Endothelial cell of umbilical vein (primary cell): ENCODE measurements at regions not wholly inside any gene's neighbourhood (a gene's known extent, or its start where the extent isn't known, plus 50 kb on each side); places are given as distances from the start of the nearest gene placed in this dataset.

Experiments used
- BruUV-seq: library from RNA; stranded (reverse); fragments of 400-500 nt; replicated peaks from 2 replicates; lab custom pipeline; 2021; lab: Mats Ljungman, UMichigan
- CTCF ChIA-PET: fragments of 300-600, 350-600 bp; sonication (Branson Sonifier 250); formaldehyde crosslinking; loops from one replicate; lab custom pipeline; 2021; ENCODE audit warnings: antibody characterized with exemption, inconsistent platforms; lab: Charles Lee
- POLR2A ChIA-PET: fragments of 300-600, 350-600 bp; sonication (Branson Sonifier 250); formaldehyde crosslinking; loops from one replicate; lab custom pipeline; 2021; ENCODE audit warnings: antibody characterized with exemption, inconsistent platforms; lab: Charles Lee
- DNase-seq: peaks from one replicate; pipeline ENCODE4 v3.0.0-alpha.2; 2011; ENCODE audit warnings: low read depth, low spot score
- FAIRE-seq: peaks from 2 replicates; lab custom pipeline; 2011; peaks lifted over from hg19 to GRCh38; lab: Jason Lieb, UNC
- H2AFZ ChIP-seq: 2 replicates; pipeline ENCODE4 v1.6.0; 2012; ENCODE audit warnings: low read depth, low read length, control low read depth, inconsistent platforms
- H3K27ac ChIP-seq: 2 replicates; pipeline ENCODE4 v1.5.1; 2011; ENCODE audit warnings: low read depth, mild to moderate bottlenecking, control low read depth, low read length, moderate library complexity; ENCODE audit not compliant: insufficient read depth
- H3K27me3 ChIP-seq, 2 experiments: 2 replicates each; pipeline versions ENCODE4 v1.6.0 to v1.6.1; 2011; ENCODE audit warnings: low read length in 2 of 2, mixed read lengths in 1 of 2; ENCODE audit not compliant: control insufficient read depth in 2 of 2, insufficient read depth in 2 of 2
- H3K36me3 ChIP-seq, 2 experiments: 2 replicates in 1 of 2; 3 replicates in 1 of 2; pipeline ENCODE4 v1.5.1; 2011; ENCODE audit warnings: low read length in 2 of 2, mild to moderate bottlenecking in 1 of 2, moderate library complexity in 1 of 2; ENCODE audit not compliant: control insufficient read depth in 2 of 2, insufficient read depth in 2 of 2; ENCODE audit errors: extremely low read depth in 1 of 2
- H3K4me1 ChIP-seq: 3 replicates; pipeline ENCODE4 v1.5.1; 2011; ENCODE audit warnings: mild to moderate bottlenecking, low read length; ENCODE audit not compliant: control insufficient read depth, insufficient read depth; ENCODE audit errors: extremely low read depth
- H3K4me2 ChIP-seq: 2 replicates; pipeline ENCODE4 v1.6.1; 2011; ENCODE audit warnings: low read length, control low read depth, mixed read lengths; ENCODE audit not compliant: insufficient read depth
- H3K4me3 ChIP-seq, 3 experiments: fragments of 200-600 bp in 1 of 3; sonication (generic), shearing (Covaris generic) in 1 of 3; replicated peaks in 1 of 3; 2 replicates each; pipeline ENCODE4 v1.5.1; 2011 to 2016; ENCODE audit warnings: control low read depth in 3 of 3, low read length in 3 of 3, mild to moderate bottlenecking in 2 of 3, inconsistent platforms in 1 of 3, low read depth in 1 of 3, moderate library complexity in 1 of 3; ENCODE audit not compliant: insufficient read depth in 1 of 3
- H3K79me2 ChIP-seq: 2 replicates; pipeline ENCODE4 v1.6.0; 2012; ENCODE audit warnings: low read length, inconsistent platforms; ENCODE audit not compliant: control insufficient read depth, insufficient read depth
- H3K9ac ChIP-seq: replicated peaks from 2 replicates; pipeline ENCODE3; 2011; ENCODE audit warnings: low read length, control low read depth; ENCODE audit not compliant: insufficient read depth; ENCODE audit errors: extremely low read depth
- H3K9me1 ChIP-seq: replicated peaks from 3 replicates; pipeline ENCODE4 v1.6.0; 2011; ENCODE audit warnings: mild to moderate bottlenecking, low read length; ENCODE audit not compliant: control insufficient read depth, insufficient read depth; ENCODE audit errors: extremely low read depth
- H3K9me3 ChIP-seq: replicated peaks from 2 replicates; pipeline ENCODE4 v1.5.1; 2012; ENCODE audit warnings: low read length, inconsistent platforms; ENCODE audit not compliant: control insufficient read depth, insufficient read depth
- H4K20me1 ChIP-seq: replicated peaks from 2 replicates; pipeline ENCODE3; 2011; ENCODE audit warnings: mild to moderate bottlenecking, low read length; ENCODE audit not compliant: control insufficient read depth, insufficient read depth; ENCODE audit errors: extremely low read depth
- CTCF ChIP-seq, 2 donors: IDR thresholded peaks; 1 replicate in 1 of 2; 2 replicates in 1 of 2; pipeline ENCODE4 v1.5.1; 2011; ENCODE audit warnings: low read length in 2 of 2, mild to moderate bottlenecking in 2 of 2, moderate library complexity in 2 of 2, control low read depth in 1 of 2, inconsistent platforms in 1 of 2, low read depth in 1 of 2; ENCODE audit not compliant: insufficient read depth in 1 of 2; ENCODE audit errors: extremely low read depth in 1 of 2
- EZH2 ChIP-seq: IDR thresholded peaks from 2 replicates; pipeline ENCODE4 v1.6.1; 2012; ENCODE audit warnings: borderline replicate concordance, low read depth, mild to moderate bottlenecking, moderate library complexity, low read length, inconsistent platforms; ENCODE audit not compliant: severe bottlenecking
- FOS ChIP-seq: IDR thresholded peaks from 2 replicates; pipeline ENCODE4 v1.6.1; 2011; ENCODE audit warnings: mild to moderate bottlenecking, low read length, moderate library complexity, borderline replicate concordance; ENCODE audit not compliant: insufficient read depth
- GATA2 ChIP-seq: IDR thresholded peaks from 2 replicates; pipeline ENCODE4 v1.7.0; 2011; ENCODE audit warnings: low read depth, mild to moderate bottlenecking, moderate library complexity, mixed read lengths, low read length; ENCODE audit not compliant: insufficient read length, insufficient read depth
- JUN ChIP-seq: IDR thresholded peaks from 2 replicates; pipeline ENCODE4 v1.6.1; 2011; ENCODE audit warnings: borderline replicate concordance, low read depth; ENCODE audit not compliant: insufficient read length, insufficient read depth
- MAX ChIP-seq: IDR thresholded peaks from 2 replicates; pipeline ENCODE4 v1.6.1; 2011; ENCODE audit not compliant: insufficient read depth, insufficient read length
- MYC ChIP-seq: IDR thresholded peaks from one replicate; pipeline ENCODE4 v1.6.1; 2011; ENCODE audit warnings: mild to moderate bottlenecking, low read depth, low read length
- POLR2A ChIP-seq: IDR thresholded peaks from 2 replicates; pipeline ENCODE4 v1.6.1; 2012; ENCODE audit warnings: low read depth, mild to moderate bottlenecking, control low read depth, low read length
- POLR2AphosphoS5 ChIP-seq: IDR thresholded peaks from 2 replicates; pipeline ENCODE4 v1.6.1; 2012; ENCODE audit warnings: low read depth, mild to moderate bottlenecking, control low read depth, low read length, moderate library complexity; ENCODE audit not compliant: insufficient read depth
- dilution Hi-C: fragments of 300-500 bp; cut with MboI; formaldehyde crosslinking; loops from one replicate; pipeline ENCODE4 v1.15.0; 2019; ENCODE audit warnings: low sequenced_read_pairs; ENCODE audit not compliant: extremely low pct_ligation_motif_present
- intact Hi-C: fragments of 100-400 bp; cut with micrococcal nuclease; formaldehyde crosslinking; loops from one replicate; pipeline ENCODE4 v1.10.0; 2022

GRCh38 chr4:35734381-35735098 lies 509.8 kb downstream of the ARAP2 start:
- H3K9me3 ChIP-seq = peaks cover 2% of the 10 kb centered on the region
- POLR2A ChIA-PET = no interaction called here
- BruUV-seq = no TSS peak
- H3K4me2 ChIP-seq = no peak overlapping the region
- no peaks in the 10 kb centered on the region for H3K36me3 ChIP-seq
- no peak overlapping the region for H3K4me3 ChIP-seq
- dilution Hi-C loops (no loop called here), intact Hi-C loops (no loop called here)
- no peak overlapping the region for H2AFZ ChIP-seq
- H3K79me2 ChIP-seq = no peaks in the 10 kb centered on the region
- CTCF ChIA-PET = no interaction called here
- H3K27ac ChIP-seq = no peak overlapping the region
- no peak for DNase-seq
- no peaks in the 10 kb centered on the region for H3K9me1 ChIP-seq
- H3K27me3 ChIP-seq = no peaks in the 10 kb centered on the region
- no peak for FAIRE-seq
- no peak overlapping the region for H3K9ac ChIP-seq
- no peaks in the 10 kb centered on the region for H4K20me1 ChIP-seq
- no peak for TF ChIP-seq CTCF (IDR thresholded peaks at IDR 0.05; ENCODE audit: extremely low read depth in 1 of 2, insufficient read depth in 1 of 2, low read depth in 1 of 2, low read length in 2 of 2)
- no peak for TF ChIP-seq FOS
- no peak for TF ChIP-seq JUN
- TF ChIP-seq POLR2A = no peak
- no peak for TF ChIP-seq MYC
- TF ChIP-seq GATA2 = no peak
- TF ChIP-seq POLR2AphosphoS5 = no peak
- TF ChIP-seq EZH2 = no peak
- no peak for TF ChIP-seq MAX
- H3K4me1 ChIP-seq = no peaks in the 10 kb centered on the region
